ENCODE measurements at regions not wholly inside any gene's neighbourhood (a gene's known extent, or its start where the extent isn't known, plus 50 kb on each side); places are given as distances from the start of the nearest gene placed in this dataset.
A peak's percentile ranks its signal among the peaks of the same experiment; 100 is the strongest.

DNA sequence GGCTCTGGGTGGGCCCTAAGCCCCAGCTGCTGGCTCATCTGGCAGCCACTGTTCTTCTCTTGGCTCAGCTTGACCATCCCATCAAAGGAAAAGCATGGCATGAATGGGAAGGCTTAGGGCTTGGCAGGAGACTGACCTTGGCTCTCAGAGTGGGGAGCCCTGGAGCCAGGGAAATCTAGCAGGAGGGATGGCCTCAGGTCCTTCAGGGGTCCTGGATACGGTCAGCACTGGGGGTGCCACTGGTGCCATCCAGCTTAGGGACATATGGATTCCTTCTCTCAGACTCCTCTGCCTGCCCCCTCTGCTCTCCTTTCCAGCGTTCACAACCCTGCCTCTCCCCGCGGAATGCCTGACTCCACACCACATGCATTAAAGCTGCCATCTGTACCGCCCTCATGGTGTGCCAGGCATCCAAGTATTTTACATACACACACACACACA is 165.5 kb upstream of the HAAO start:
- no peak for DNase-seq
- H3K27me3 ChIP-seq (replicated peaks) = no peaks in the 10 kb centered on the region
- no peak overlapping the region for H3K4me3 ChIP-seq (ENCODE audit: low read depth, low read length)
- H3K27ac ChIP-seq = no peak overlapping the region
- TF ChIP-seq, protein P1, sequence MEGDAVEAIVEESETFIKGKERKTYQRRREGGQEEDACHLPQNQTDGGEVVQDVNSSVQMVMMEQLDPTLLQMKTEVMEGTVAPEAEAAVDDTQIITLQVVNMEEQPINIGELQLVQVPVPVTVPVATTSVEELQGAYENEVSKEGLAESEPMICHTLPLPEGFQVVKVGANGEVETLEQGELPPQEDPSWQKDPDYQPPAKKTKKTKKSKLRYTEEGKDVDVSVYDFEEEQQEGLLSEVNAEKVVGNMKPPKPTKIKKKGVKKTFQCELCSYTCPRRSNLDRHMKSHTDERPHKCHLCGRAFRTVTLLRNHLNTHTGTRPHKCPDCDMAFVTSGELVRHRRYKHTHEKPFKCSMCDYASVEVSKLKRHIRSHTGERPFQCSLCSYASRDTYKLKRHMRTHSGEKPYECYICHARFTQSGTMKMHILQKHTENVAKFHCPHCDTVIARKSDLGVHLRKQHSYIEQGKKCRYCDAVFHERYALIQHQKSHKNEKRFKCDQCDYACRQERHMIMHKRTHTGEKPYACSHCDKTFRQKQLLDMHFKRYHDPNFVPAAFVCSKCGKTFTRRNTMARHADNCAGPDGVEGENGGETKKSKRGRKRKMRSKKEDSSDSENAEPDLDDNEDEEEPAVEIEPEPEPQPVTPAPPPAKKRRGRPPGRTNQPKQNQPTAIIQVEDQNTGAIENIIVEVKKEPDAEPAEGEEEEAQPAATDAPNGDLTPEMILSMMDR (IDR thresholded peaks at IDR 0.05; ENCODE audit: low read depth, low read length, missing control alignments) = no peak
- in situ Hi-C loops (cut with HindIII; ENCODE audit: low pct_ligation_motif_present, low sequenced_read_pairs) = no loop called here
- no peaks in the 10 kb centered on the region for H3K36me3 ChIP-seq (replicated peaks)

DNA sequence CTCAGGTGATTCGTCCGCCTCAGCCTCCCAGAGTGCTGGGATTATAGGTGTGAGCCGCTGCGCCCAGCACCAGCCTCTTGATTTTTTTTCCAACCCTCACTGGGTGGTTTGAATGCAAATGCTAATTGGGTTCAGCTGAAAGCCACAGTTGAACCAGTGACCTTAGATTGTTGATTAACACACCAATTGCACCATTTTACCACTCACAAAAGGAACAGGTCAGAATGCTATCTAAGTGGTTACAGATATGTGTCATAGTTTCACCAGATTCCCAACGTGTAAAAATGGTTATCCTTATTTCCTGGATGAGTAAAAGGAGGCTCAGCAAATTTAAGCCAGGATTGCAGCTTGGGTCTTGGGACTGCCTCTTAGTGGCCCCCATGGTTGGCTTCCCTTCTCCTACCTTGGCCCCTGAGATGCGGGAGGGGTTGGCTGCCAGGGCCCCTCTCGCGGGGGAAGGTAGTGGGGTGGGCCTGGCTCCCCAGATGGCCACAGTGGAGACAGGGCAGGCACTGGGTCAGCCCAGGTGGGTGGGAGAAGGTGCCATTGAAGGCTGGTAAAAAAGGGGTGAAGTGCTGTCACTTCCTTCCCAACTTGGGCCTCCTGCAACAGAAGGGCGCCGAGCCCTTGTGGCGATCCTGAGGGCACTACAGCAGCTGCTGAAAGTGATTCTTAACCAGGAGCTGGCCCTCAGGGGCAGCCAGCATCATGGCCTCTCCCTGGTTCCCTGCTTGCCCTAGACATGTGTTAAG is 164.9 kb upstream of the HAAO start:
- no peak overlapping the region for H3K27ac ChIP-seq
- H3K36me3 ChIP-seq (replicated peaks) = no peaks in the 10 kb centered on the region
- TF ChIP-seq, protein P1 (IDR thresholded peaks at IDR 0.05; ENCODE audit: low read depth, low read length, missing control alignments) = no peak
- no peak overlapping the region for H3K4me3 ChIP-seq (ENCODE audit: low read depth, low read length)
- H3K27me3 ChIP-seq (replicated peaks) = no peaks in the 10 kb centered on the region
- DNase-seq = no peak
- in situ Hi-C loops (cut with HindIII; ENCODE audit: low pct_ligation_motif_present, low sequenced_read_pairs) = no loop called here

DNA sequence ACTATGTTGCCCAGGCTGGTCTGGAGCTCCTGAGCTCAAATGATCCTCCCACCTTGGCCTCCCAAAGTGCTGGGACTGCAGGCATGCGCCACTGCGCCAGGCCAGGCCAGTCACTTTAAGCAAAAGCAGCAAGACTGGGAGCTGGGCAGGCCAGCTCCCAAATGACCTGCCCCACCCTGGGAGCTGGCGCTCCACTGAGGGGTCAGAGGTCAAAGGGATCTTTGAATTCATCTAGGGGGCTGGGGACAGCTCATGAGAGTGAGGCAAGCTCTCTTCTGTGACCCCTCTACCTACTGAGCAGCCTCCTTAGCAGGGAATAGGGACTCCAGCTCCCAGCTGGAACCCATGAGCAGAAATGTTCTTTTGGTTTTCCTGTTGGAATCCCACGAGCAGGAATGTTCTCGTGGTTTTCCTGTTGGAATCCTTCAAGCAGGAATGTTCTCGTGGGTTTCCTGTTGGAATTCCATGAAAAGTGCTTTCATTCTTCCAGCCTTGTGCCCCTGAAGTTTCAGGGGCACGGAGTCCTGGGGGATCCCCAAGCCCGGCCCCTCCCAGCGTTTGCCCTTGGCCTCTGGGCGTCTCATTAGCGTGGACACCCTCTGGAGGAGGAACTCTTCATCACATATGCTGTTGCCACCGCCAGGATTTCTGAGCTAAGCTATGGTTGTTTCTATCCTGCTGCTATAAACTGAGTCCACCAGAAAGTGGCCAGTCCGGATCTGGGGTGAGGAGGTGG is 162.0 kb upstream of the HAAO start:
- no peak overlapping the region for H3K4me3 ChIP-seq (ENCODE audit: low read depth, low read length)
- TF ChIP-seq, protein P1 (IDR thresholded peaks at IDR 0.05; ENCODE audit: low read depth, low read length, missing control alignments) = peak; percentile 40
- DNase-seq = no peak
- no peaks in the 10 kb centered on the region for H3K36me3 ChIP-seq (replicated peaks)
- no peaks in the 10 kb centered on the region for H3K27me3 ChIP-seq (replicated peaks)
- in situ Hi-C loops (cut with HindIII; ENCODE audit: low pct_ligation_motif_present, low sequenced_read_pairs) = no loop called here
- H3K27ac ChIP-seq = no peak overlapping the region

DNA sequence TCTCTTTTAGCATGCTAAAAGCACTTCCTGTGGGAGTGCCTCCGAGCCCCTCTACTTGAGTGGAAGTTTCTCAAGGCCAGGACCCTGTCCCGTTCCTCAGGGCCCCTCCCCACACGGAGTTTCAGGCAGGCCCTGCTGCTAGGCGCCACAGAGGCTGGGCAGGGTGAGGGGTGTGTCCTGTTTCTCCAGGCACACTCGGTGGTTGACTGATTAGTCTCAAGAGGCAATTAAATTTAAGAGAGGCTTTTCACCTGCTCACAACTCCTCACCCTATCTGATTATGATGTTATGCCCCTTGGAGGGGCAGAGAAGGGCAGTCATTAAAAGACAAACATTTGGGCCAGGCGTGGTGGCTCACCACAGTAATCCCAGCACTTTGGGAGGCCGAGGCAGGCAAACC is 160.8 kb upstream of the HAAO start:
- H3K36me3 ChIP-seq (replicated peaks) = no peaks in the 10 kb centered on the region
- TF ChIP-seq, protein P1 (IDR thresholded peaks at IDR 0.05; ENCODE audit: low read depth, low read length, missing control alignments) = no peak
- in situ Hi-C loops (cut with HindIII; ENCODE audit: low pct_ligation_motif_present, low sequenced_read_pairs) = no loop called here
- H3K27me3 ChIP-seq (replicated peaks) = no peaks in the 10 kb centered on the region
- DNase-seq = no peak
- no peak overlapping the region for H3K27ac ChIP-seq
- H3K4me3 ChIP-seq (ENCODE audit: low read depth, low read length) = no peak overlapping the region

DNA sequence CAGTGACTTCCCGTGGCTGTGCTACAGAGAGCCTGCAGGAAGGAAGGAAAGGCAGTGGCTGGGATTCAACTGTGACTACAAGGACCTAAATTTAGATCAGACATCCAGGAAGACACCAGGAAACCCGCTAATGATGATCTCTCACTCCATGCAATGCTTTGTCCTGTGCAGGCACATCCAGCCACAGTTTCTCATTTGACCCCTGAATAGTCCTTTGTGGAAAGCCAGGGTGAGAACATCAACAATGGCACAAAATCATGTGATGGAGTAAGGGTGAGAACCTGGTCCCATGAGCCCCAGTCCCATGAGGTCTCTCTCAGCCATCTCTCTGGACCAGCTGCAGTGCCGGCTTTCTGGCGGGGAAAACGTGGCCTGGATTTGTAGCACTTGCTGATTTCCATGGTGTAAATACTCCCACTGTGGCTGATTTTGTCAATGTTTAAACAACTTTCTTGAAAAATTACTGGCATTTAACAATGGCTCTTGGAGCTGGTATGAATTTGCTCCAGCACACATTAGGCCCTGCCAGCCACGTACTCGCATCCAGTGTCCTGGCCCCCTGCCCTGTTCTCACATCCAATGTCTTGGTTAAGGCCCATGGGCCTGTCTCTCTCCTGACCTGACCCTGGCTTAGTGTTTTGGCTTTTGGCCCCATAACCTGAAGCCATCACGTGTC is 159.0 kb upstream of the HAAO start:
- in situ Hi-C loops (cut with HindIII; ENCODE audit: low pct_ligation_motif_present, low sequenced_read_pairs) = no loop called here
- Histone ChIP-seq H3K27ac (no peak overlapping the region), H3K27me3 (replicated peaks) (no peaks in the 10 kb centered on the region), H3K36me3 (replicated peaks) (no peaks in the 10 kb centered on the region), H3K4me3 (ENCODE audit: low read depth, low read length) (no peak overlapping the region)
- TF ChIP-seq, protein P1 (IDR thresholded peaks at IDR 0.05; ENCODE audit: low read depth, low read length, missing control alignments) = no peak
- DNase-seq = no peak
